GM18858 (cell line): ENCODE measurements at regions not wholly inside any gene's neighbourhood (a gene's known extent, or its start where the extent isn't known, plus 50 kb on each side); places are given as distances from the start of the nearest gene placed in this dataset.

Experiments
- ATAC-seq: cut with Tn5 transposase; IDR thresholded peaks from one replicate; pipeline ENCODE4 v1.9.1; 2021; ENCODE audit not compliant: unreplicated experiment

DNA sequence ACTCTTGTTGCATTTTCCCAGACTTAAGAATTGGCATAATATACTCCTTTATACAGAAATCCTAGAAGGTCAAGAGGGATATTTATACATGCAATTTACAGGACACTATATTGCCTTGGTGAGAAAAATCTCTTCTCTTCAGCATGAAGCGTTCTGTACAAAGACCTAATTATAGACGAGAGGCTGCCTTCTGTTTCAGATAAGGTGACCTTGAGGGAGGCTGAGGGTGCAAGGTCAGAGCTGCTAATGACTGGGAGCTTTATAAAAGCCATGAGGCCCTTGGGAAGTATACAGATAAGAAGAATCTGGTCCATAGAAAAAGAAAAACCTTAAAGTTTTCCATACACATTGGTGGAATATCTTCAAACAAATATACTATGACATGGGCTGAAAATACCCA, 156.3 kb upstream of the SOX9 start:
- ATAC-seq, result no peak

DNA sequence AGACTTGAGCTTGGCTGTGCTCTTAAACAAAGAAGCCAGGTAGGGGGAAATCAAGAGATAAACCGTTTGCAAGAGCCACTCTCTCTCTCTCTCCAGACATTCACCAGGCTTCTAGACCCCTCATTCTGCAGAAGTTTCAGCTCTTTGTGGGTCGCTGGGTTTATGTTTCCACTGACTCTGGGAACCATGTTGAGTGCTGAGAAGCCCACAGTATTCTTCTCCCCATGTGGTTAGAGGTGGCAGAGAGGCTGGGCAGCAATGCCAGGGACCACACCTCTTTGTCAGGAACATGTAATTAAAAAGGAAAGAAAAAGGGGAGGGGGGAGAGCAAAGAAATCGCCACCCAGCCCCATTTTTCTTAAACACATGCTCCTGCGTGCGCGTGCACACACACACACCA, 154.8 kb upstream of the SOX9 start:
- ATAC-seq, result no peak

DNA sequence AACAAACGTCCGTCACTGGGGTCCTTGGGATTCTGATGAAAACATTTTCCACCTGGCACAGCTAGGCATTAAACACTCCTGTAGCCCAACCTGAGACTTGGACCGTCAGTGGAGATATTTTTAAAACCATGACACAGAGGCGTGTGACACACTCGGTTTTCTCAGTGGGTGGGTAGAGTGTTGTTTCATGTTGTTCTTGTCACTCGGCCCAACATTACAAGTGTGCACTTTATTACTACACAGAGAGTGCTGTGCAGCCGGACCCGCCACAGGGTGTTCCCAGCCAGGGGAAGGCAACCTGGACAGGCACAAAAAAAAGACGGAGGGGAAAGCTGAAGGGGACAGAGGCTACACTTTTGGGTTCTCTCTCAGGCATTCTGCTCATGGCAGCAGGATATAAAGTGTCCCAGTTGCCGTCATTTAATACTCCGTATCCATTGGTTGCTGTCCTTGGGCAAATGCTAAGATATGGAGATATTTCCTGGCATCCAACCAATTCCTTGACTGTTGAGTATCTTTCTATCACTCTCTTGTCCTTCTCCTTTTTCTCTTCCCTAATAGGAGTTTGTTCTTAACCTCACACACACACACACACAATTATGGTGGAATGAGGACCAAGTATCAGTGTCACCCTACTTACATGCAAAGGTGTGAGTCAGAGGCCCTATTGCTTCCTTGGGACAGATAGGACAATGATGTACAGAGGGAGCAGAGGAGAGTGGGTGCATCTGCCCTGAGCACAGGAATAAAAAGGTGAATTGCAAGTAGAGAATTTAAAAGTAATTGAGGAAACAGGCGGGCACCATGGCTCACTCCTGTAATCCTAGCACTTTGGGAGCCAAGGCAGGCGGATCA, 154.1 kb upstream of the SOX9 start:
- ATAC-seq, result no peak

GRCh38 chr17:71969500-71969899, 151.3 kb upstream of the SOX9 start:
- no peak for ATAC-seq

DNA sequence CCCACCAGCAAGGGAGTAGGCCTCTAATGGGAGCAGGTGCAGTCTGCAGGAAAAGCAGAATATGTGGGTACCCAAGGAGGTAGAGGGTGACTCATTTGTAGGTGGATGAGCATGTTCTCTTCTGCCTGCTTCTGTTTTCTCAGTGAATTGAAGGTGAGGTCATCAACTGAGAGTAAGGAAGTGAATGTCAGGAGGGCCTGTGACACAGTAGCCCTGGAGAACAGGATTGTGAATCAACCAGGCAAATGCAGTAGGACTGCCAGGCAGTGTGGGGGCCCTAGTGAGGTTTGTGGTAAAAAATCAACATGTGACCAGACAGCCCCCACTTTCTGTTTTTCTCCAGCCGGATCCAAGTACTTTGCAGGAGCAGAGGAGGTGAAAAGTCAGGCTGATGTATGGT, 150.5 kb upstream of the SOX9 start:
- no peak for ATAC-seq

- no peak for ATAC-seq
These were observed 146.8 kb upstream of the SOX9 start for GRCh38 chr17:71974051-71974450.

- no peak for ATAC-seq
These were observed 145.5 kb upstream of the SOX9 start for GRCh38 chr17:71975331-71975801.

DNA sequence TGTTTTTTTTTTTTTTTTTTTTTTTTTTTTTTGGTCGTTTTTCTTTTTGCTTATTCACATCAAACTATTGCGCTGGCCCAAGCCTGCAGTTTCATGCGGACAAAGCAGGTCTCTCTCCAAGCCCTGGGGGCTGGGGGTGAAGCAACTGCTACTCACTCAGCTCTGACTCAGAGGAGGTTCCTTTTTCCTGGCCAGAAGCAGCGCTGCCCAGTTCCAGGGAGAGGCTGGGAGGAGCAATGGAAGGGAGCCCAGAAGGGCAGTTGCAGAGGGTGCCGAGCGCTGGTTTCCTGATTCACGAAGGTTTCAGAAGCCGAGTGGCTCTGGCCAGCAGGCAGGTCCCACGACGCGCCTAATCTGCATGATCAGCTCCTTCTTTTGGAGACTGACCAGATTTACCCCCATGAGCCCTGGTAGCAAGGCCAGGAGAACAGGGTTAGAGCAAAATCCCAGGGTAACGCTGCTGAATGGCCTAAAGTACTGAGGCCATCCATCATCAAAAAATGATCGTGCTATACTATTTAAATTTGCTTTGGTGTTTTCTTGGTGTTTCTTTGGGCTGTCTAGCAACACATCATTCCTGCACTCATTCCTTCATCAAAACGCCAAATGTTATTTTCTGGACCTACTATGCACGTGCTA, 144.7 kb upstream of the SOX9 start:
- ATAC-seq, result no peak

DNA sequence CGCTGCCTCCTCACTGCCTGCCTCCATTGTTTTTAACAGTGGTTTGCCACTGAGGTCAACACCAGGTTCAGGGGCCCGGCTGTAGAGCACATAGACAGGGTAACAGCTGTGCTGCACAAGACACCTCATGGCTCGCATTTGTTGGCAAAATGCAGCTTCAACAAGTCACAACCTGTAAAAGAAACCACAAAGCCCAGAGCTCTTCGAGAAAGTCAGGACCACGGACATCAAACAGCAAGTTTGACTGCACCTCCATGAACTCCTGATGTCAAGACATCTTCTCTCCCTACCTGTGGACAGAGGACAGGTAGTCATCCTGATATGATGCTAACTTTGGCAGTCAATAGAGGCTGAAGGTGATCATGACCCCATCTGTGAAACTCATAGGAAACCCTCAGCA, 142.4 kb upstream of the SOX9 start:
- ATAC-seq, result no peak

- no peak for ATAC-seq
These were observed 140.6 kb upstream of the SOX9 start for GRCh38 chr17:71980171-71980570.

DNA sequence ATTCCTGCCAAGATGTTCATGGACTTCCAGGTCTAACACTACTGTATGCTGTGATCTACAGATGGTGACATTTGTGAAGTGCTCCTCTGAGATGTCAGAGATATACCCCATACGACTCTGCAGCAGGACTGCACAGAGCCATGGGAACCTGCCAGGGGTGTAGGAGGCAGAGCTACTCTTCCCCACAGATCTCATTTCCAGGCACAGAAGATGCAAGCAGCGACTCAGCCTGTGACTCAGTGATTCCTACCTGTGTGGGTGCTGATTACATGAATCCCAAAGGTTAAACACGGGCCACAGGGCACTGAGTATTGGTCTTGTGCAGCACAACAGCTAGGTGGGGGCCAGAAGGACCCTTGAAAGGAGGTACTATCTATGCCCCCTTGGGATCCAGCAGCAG, 137.0 kb upstream of the SOX9 start:
- ATAC-seq, result no peak

GRCh38 chr17:71985111-71986039, 135.4 kb upstream of the SOX9 start:
- ATAC-seq, result no peak

DNA sequence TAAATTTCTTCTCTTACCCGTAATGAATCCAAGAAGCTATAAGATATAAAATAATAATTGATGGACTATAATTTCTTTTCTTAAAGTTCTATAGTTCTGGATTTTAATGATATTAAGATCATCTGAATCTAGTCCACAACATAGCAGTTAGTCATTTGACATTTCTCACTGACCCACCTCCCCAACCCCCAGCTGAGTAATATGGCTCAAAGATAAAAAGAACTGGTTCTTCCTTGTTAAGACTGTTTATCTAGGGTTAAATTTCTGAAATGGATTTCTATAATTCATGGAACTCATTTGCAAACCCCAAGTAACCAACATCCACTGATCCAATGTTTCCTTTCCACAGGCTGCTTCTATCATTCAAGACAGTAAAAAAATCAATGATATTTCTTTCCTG, 133.9 kb upstream of the SOX9 start:
- ATAC-seq, result no peak

DNA sequence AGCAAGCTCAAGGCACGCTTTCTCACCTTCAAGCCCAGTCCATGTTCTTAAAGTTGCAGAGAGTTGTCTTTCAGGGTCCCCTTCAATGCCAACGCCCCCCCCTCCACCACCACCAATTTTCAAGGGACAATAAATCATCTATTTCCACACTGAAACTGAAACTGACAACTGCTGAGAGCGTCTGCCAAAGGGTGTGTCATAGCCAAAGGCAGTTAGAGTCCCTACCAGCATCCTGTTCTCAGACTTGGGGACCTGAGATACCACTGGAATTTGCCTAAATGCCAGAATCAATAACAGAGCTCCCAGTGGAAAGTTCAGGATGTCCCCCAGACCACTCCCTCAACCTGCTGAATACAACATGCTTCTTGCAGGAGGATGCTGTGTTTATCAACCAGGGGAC, 133.2 kb upstream of the SOX9 start:
- no peak for ATAC-seq

DNA sequence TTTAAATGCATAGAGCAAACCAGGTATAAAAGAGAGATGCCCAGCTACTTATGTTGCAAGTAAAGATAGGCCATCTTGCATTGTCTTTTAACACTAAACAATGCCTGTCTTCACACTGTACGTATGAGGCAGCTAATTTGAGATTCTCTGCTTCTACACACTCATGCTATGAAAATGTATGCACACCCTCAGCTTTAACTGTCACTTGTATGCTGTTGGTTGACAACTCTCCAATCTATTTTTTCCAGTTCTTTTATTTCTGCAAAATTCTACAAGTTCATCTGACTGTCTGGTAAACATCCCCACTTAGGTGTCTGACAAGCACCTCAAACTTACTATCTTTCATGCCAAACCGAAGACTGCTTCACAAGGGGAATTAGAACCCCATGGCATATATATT, 131.7 kb upstream of the SOX9 start:
- ATAC-seq, result no peak

DNA sequence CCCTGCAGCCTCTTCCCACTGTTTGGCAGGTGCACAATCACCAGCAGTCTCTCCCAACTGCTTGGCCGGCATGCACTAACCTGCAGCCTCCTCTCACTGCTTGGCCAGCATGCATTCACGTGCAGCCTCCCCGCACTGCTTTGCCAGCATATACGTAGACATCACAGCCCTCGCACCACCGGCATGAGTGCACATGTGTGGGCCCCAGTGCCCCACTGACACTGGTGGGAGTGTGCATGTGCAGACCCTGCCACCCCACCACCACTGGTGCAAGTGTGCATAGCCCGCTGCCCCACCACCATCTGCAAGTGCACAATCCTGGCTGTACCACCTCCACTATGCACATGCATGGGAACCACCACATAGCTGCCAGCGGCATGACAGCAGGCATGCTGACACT, 127.5 kb upstream of the SOX9 start:
- no peak for ATAC-seq

- no peak for ATAC-seq
These were observed 125.2 kb upstream of the SOX9 start for GRCh38 chr17:71995590-71995989.

GRCh38 chr17:72004011-72004427, 116.8 kb upstream of the SOX9 start:
- no peak for ATAC-seq

DNA sequence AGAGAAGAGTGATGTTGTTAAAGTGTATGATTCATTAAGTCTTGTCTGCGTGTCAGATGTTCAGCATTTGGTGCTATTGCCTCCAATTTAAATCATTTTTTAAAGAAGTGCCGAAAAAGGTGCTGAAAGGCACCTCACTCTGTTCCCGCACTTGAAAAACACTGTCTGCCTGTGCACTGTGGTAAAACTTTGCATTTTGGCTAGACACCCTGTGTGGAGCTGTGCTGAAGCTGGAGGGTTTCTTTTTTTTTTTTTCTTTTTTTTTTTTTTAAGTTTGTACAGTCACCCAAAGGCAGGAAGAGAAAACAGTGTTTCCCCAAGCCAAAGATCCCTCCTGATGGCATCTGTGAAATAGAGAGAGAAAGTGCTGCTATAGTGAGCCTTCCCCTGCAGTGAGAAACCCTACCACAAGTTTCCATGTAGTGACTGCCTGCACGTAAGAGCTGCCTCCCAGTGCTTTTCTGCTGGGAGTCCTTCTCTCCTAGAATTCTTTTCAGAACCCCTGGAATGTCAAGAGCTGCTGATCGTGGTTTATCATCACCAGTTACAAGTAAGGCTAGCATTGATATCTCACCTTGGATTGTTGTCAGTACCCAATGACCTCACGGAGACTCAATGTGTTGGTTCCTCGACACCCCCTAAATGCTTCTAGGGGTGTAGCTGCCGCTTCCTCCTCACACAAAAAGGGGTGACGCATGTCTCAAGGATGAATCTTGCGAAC, 116.0 kb upstream of the SOX9 start:
- ATAC-seq, result peak; percentile 52

GRCh38 chr17:72005332-72006163, 115.3 kb upstream of the SOX9 start:
- peak; percentile 38 for ATAC-seq
